ENCODE measurements at regions not wholly inside any gene's neighbourhood (a gene's known extent, or its start where the extent isn't known, plus 50 kb on each side); places are given as distances from the start of the nearest gene placed in this dataset.

DNA sequence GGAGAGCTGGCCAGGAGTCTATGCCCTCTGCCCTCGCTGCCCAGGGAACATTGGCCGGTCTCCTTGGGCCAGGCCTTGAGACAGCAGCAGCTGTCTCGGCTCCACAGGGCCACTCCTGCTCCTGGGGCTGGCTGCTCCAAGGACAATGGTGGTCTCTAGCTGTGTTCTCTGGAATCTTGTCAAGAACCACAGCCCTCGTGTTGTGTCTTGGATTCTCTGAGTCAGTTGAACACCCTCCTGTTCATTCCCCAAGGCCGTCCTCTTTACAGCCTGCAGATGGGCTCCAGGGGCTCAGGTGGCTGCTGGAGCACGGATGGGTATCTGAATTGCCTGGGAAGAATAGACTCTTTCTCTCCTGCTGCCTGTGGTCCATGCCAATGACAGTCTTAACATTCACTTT, 511.1 kb downstream of the GLRX3 start:
- no peak for TF ChIP-seq POLR2A (IDR thresholded peaks at IDR 0.05)
- TF ChIP-seq, protein P1, sequence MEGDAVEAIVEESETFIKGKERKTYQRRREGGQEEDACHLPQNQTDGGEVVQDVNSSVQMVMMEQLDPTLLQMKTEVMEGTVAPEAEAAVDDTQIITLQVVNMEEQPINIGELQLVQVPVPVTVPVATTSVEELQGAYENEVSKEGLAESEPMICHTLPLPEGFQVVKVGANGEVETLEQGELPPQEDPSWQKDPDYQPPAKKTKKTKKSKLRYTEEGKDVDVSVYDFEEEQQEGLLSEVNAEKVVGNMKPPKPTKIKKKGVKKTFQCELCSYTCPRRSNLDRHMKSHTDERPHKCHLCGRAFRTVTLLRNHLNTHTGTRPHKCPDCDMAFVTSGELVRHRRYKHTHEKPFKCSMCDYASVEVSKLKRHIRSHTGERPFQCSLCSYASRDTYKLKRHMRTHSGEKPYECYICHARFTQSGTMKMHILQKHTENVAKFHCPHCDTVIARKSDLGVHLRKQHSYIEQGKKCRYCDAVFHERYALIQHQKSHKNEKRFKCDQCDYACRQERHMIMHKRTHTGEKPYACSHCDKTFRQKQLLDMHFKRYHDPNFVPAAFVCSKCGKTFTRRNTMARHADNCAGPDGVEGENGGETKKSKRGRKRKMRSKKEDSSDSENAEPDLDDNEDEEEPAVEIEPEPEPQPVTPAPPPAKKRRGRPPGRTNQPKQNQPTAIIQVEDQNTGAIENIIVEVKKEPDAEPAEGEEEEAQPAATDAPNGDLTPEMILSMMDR (IDR thresholded peaks at IDR 0.05), result no peak
